NB4 (cell line): ENCODE measurements at regions not wholly inside any gene's neighbourhood (a gene's known extent, or its start where the extent isn't known, plus 50 kb on each side); places are given as distances from the start of the nearest gene placed in this dataset.
"Not testable (repeated sequence)": the region's sequence is repeated elsewhere in the genome, so short reads cannot be mapped to it uniquely, and the experiment has no call there.

Experiments
- DNase-seq: peaks from one replicate; pipeline ENCODE4 v3.0.0; 2010; ENCODE audit warnings: low read depth
- H3K4me3 ChIP-seq: one replicate; pipeline ENCODE4 v1.5.1; 2011; ENCODE audit warnings: mild to moderate bottlenecking, low read depth, low read length, moderate library complexity
- MYC ChIP-seq: IDR thresholded peaks from 2 replicates; pipeline ENCODE4 v1.6.1; 2011; ENCODE audit warnings: low read depth, low read length
- POLR2A ChIP-seq: IDR thresholded peaks from 2 replicates; pipeline ENCODE4 v1.6.1; 2011; ENCODE audit warnings: mild to moderate bottlenecking; ENCODE audit not compliant: insufficient read length; ENCODE audit errors: extremely low read depth
- TF ChIP-seq, protein P1 (sequence below): IDR thresholded peaks from one replicate; pipeline ENCODE4 v1.5.1; 2012; ENCODE audit warnings: low read depth, low read length
- TF ChIP-seq, protein P2 (sequence below): IDR thresholded peaks from 2 replicates; pipeline ENCODE4 v1.6.1; 2011; ENCODE audit warnings: low read depth, low read length

- no peak overlapping the region for H3K4me3 ChIP-seq
- DNase-seq, result peak; percentile 20
- TF ChIP-seq, protein P1, sequence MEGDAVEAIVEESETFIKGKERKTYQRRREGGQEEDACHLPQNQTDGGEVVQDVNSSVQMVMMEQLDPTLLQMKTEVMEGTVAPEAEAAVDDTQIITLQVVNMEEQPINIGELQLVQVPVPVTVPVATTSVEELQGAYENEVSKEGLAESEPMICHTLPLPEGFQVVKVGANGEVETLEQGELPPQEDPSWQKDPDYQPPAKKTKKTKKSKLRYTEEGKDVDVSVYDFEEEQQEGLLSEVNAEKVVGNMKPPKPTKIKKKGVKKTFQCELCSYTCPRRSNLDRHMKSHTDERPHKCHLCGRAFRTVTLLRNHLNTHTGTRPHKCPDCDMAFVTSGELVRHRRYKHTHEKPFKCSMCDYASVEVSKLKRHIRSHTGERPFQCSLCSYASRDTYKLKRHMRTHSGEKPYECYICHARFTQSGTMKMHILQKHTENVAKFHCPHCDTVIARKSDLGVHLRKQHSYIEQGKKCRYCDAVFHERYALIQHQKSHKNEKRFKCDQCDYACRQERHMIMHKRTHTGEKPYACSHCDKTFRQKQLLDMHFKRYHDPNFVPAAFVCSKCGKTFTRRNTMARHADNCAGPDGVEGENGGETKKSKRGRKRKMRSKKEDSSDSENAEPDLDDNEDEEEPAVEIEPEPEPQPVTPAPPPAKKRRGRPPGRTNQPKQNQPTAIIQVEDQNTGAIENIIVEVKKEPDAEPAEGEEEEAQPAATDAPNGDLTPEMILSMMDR, result no peak
- TF ChIP-seq POLR2A (no peak), MYC (no peak)
- TF ChIP-seq, protein P2, sequence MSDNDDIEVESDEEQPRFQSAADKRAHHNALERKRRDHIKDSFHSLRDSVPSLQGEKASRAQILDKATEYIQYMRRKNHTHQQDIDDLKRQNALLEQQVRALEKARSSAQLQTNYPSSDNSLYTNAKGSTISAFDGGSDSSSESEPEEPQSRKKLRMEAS, result no peak
Measured at GRCh38 chr1:47491341-47491753, 53.5 kb downstream of the FOXD2 start.

DNA sequence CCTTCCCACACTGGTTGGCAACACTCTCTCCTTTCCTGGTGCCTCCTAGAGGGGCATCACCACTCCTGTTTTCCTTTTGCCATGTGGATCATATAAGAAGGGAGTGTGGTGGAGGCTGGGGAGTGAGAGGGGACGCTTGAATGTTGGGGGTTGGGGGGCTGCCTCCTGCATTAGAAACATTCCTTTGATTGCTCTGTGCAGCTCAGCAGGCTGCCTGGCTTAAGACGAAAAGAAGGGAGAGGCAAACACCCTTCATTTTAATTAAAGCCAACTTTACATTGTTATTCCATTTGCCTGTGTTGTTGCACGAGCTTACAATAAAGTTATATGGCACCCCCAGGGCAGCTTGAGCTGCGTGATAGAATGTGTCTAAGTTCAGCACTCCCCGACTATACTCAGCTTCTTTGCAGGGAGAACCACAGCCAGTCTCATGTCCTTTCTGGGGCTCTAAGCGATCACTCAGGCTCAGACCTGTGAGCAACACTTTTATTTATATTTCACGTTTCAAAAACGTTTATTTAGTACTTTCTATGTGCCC, 57.4 kb downstream of the FOXD2 start:
- no peak overlapping the region for H3K4me3 ChIP-seq
- no peak for TF ChIP-seq MYC
- TF ChIP-seq POLR2A, result no peak
- TF ChIP-seq, protein P2, result no peak
- TF ChIP-seq, protein P1, result no peak
- no peak for DNase-seq

- no peak overlapping the region for H3K4me3 ChIP-seq
- no peak for DNase-seq
- TF ChIP-seq, protein P1, result no peak
- TF ChIP-seq, protein P2, result no peak
- no peak for TF ChIP-seq MYC
- no peak for TF ChIP-seq POLR2A
Measured at GRCh38 chr1:47498551-47498950, 60.7 kb downstream of the FOXD2 start.

GRCh38 chr1:47501069-47501468, 63.2 kb downstream of the FOXD2 start:
- DNase-seq, result no peak

DNA sequence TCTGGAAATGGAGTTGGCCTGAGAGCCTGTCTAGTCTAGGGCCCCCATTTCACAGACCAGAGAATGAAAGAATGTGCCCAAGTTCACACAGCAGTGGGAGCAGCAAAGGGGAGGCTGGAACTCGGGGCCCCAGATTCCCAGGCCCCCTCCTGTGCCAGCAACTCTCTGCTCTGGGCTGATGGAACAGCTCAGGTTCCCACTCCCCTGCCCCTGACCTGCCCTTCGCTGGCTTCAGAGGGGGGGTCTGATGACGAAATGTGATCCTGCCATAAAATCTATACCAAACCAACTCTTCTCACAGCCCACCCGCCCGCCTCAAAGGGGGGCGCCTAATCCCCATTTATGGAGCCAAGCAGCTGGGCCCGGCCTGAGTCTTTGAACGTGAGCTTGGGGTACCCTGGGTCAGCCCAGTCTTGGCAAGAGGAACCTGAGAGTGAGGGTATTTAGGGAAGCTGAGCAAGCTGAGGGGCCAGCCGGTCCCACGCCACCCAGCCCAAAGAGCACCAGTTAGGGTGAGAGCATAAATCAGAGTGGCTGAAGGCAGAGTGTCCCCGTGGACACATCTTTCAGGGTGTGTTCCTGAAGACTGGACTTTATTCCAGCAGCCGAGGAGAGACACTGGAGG, 65.0 kb downstream of the FOXD2 start:
- no peak overlapping the region for H3K4me3 ChIP-seq
- DNase-seq, result no peak
- TF ChIP-seq, protein P2, result no peak
- TF ChIP-seq MYC, result no peak
- TF ChIP-seq POLR2A, result no peak
- TF ChIP-seq, protein P1, result no peak

More at GRCh38 chr1:47501069-47501468, 63.2 kb downstream of the FOXD2 start:
- no peak overlapping the region for H3K4me3 ChIP-seq
- TF ChIP-seq, protein P2, result no peak
- TF ChIP-seq, protein P1, result no peak
- no peak for TF ChIP-seq MYC
- TF ChIP-seq POLR2A, result no peak

- not testable (repeated sequence) for DNase-seq, H3K4me3 ChIP-seq
Measured at GRCh38 chr1:47504840-47505239, 67.0 kb downstream of the FOXD2 start.
